HG03175 (cell line): ENCODE measurements at regions not wholly inside any gene's neighbourhood (a gene's known extent, or its start where the extent isn't known, plus 50 kb on each side); places are given as distances from the start of the nearest gene placed in this dataset.
"Not testable (repeated sequence)": the region's sequence is repeated elsewhere in the genome, so short reads cannot be mapped to it uniquely, and the experiment has no call there.

ENCODE experiments used
- ATAC-seq: cut with Tn5 transposase; IDR thresholded peaks from one replicate; pipeline ENCODE4 v1.9.1; 2021; ENCODE audit warnings: mild to moderate bottlenecking, moderate library complexity; ENCODE audit not compliant: unreplicated experiment

- ATAC-seq: no peak
These were observed 182.7 kb downstream of the TBX18 start for GRCh38 chr6:84581494-84582259.

- no peak for ATAC-seq
These were observed 185.0 kb downstream of the TBX18 start for GRCh38 chr6:84579404-84579803.

GRCh38 chr6:84576029-84576428 lies 188.4 kb downstream of the TBX18 start:
- no peak for ATAC-seq

GRCh38 chr6:84575264-84575663 lies 189.1 kb downstream of the TBX18 start:
- ATAC-seq: peak; percentile 100

- ATAC-seq: no peak
These were observed 194.5 kb downstream of the TBX18 start for GRCh38 chr6:84569882-84570281.

GRCh38 chr6:84568971-84569370 lies 195.4 kb downstream of the TBX18 start:
- no peak for ATAC-seq

GRCh38 chr6:84565718-84566117 lies 198.7 kb downstream of the TBX18 start:
- not testable (repeated sequence) for ATAC-seq

- ATAC-seq: no peak
These were observed 203.7 kb downstream of the TBX18 start for GRCh38 chr6:84560436-84561390.

- no peak for ATAC-seq
These were observed 207.7 kb downstream of the TBX18 start for GRCh38 chr6:84556541-84557335.

GRCh38 chr6:84554706-84555105 lies 209.7 kb downstream of the TBX18 start:
- no peak for ATAC-seq

- no peak for ATAC-seq
These were observed 210.3 kb downstream of the TBX18 start for GRCh38 chr6:84554074-84554473.

- ATAC-seq: no peak
These were observed 210.9 kb downstream of the TBX18 start for GRCh38 chr6:84553527-84553926.

GRCh38 chr6:84551797-84552196 lies 212.6 kb downstream of the TBX18 start:
- no peak for ATAC-seq

- no peak for ATAC-seq
These were observed 214.5 kb downstream of the TBX18 start for GRCh38 chr6:84549917-84550316.

- ATAC-seq: no peak
These were observed 217.0 kb downstream of the TBX18 start for GRCh38 chr6:84547341-84547801.

GRCh38 chr6:84546427-84546914 lies 217.9 kb downstream of the TBX18 start:
- no peak for ATAC-seq

- no peak for ATAC-seq
These were observed 225.1 kb downstream of the TBX18 start for GRCh38 chr6:84539122-84539856.

- no peak for ATAC-seq
These were observed 227.3 kb downstream of the TBX18 start for GRCh38 chr6:84536885-84537638.

- no peak for ATAC-seq
These were observed 236.2 kb downstream of the TBX18 start for GRCh38 chr6:84528201-84528600.
